ENCODE measurements at regions not wholly inside any gene's neighbourhood (a gene's known extent, or its start where the extent isn't known, plus 50 kb on each side); places are given as distances from the start of the nearest gene placed in this dataset.
"Not testable (repeated sequence)": the region's sequence is repeated elsewhere in the genome, so short reads cannot be mapped to it uniquely, and the experiment has no call there.

DNA sequence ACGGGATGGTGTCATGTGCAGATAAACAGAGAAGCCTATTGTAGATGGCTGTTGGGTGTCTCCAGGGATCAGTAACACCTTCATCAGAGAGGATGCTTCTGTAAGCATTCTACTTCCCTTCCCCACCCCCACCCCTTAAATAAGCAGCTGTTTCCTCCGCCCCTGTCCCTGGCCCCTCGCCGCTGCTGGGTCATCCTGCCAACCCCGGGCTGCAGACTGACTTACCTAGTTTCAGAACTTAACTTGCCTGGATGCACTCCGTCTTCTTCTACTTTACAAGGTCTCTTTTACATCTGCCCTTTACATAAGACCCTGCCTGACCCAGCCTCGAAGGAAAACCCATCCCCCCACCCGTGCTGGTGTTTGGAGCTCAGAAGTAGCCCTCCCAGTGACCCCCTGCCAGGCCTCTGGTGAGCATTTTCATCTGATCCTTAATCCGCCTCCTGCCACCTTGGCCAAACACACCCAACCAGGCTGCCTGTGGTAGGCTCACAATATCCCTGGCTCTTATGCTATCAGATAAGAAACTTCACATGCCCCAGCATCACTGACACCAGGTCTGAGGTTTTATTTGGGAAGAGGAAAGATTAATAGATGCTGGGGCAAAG, 103.0 kb upstream of the HES1 start:
- no peak for DNase-seq (ENCODE audit: low read depth)
- no peak for TF ChIP-seq CTCF (conservative IDR thresholded peaks at IDR 0.05; ENCODE audit: low read depth, low read length)
- H3K4me3 ChIP-seq (ENCODE audit: low read length): no peak overlapping the region

GRCh38 chr3:194034346-194035336, 101.3 kb upstream of the HES1 start:
- TF ChIP-seq CTCF (conservative IDR thresholded peaks at IDR 0.05; ENCODE audit: low read depth, low read length): no peak
- no peak overlapping the region for H3K4me3 ChIP-seq (ENCODE audit: low read length)
- DNase-seq (ENCODE audit: low read depth): no peak

GRCh38 chr3:194035406-194036138, 100.4 kb upstream of the HES1 start:
- H3K4me3 ChIP-seq (ENCODE audit: low read length): no peak overlapping the region
- no peak for DNase-seq (ENCODE audit: low read depth)
- TF ChIP-seq CTCF (conservative IDR thresholded peaks at IDR 0.05; ENCODE audit: low read depth, low read length): no peak

DNA sequence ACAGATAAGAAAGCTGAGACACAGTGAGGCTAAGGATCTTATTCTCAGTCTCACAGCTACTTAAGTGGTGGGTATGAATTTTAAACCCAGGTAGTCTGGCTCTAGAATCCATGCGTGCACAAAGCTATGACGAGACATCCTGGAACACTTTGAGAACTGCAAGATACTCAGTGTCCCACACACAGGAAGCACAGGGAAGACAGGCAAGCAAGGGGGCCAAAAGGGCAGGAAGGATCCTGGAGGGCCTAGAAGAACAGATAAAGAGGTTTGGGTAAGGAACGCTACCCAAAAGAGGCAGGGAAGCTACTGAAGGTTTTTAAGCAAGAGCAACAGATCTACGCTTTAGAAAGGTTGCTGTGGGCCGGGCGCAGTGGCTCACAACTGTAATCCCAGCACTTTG, 99.1 kb upstream of the HES1 start:
- H3K4me3 ChIP-seq (ENCODE audit: low read length): no peak overlapping the region
- DNase-seq (ENCODE audit: low read depth): no peak
- no peak for TF ChIP-seq CTCF (conservative IDR thresholded peaks at IDR 0.05; ENCODE audit: low read depth, low read length)

- not testable (repeated sequence) for DNase-seq (ENCODE audit: low read depth); H3K4me3 ChIP-seq (ENCODE audit: low read length)
These were observed 97.6 kb upstream of the HES1 start for GRCh38 chr3:194038346-194038745.

DNA sequence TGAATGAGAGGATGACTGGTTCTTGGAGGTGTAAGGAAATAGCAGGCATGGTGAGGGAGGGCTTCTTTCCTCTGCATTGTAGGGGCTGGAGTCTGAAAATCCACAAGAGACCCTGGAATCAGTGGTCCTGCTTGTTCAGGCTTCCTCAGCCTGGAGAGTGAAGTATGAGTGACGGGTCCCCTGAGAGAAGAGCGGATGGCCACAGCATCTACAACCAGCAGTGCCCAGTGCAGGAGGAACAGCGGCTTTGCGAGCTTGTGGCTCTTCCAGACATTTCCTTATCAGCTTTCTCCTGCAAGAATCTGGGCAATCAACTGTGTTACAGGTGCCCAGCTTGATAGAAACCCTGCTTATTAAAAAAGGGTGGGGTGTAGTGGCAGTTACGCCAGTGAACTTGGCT, 97.0 kb upstream of the HES1 start:
- H3K4me3 ChIP-seq (ENCODE audit: low read length): no peak overlapping the region
- no peak for DNase-seq (ENCODE audit: low read depth)
- TF ChIP-seq CTCF (conservative IDR thresholded peaks at IDR 0.05; ENCODE audit: low read depth, low read length): no peak

DNA sequence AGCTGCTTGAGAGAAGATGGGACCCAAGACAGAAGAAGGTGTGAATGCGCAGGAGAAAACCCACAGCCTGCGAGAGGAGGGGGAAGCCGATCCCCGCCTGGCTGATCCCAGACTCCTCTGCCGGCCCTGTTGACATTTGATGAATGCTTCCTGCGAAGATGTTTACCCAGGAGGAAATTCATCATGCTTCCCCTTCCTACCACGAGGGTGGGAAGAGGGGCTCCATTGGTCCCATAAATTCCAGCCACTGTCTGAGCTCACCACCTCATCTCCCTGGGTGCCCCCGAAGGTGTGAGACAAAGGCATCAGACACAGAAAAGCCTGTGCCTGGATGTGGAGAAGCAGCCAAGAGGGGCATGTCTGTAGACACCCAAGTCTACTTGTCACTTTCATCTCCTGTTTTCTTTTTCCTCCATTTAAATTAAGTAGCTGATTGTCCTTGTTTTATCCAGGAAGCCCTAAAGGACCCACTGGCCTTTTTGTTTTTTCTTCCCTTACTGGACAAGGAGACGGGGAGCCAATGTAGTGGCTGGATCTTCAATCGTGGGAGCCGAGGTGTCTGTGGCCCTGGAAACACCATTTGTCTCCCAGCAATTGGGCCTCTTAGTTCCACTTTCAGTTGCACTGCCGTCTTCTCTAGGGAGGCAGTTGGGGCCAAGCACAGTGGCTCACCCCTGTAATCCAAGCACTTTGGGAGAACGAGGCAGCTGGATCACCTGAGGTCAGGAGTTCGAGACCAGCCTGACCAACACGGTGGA, 95.3 kb upstream of the HES1 start:
- TF ChIP-seq CTCF (conservative IDR thresholded peaks at IDR 0.05; ENCODE audit: low read depth, low read length): no peak
- no peak for DNase-seq (ENCODE audit: low read depth)
- H3K4me3 ChIP-seq (ENCODE audit: low read length): no peak overlapping the region
